ENCODE measurements at regions not wholly inside any gene's neighbourhood (a gene's known extent, or its start where the extent isn't known, plus 50 kb on each side); places are given as distances from the start of the nearest gene placed in this dataset.

DNA sequence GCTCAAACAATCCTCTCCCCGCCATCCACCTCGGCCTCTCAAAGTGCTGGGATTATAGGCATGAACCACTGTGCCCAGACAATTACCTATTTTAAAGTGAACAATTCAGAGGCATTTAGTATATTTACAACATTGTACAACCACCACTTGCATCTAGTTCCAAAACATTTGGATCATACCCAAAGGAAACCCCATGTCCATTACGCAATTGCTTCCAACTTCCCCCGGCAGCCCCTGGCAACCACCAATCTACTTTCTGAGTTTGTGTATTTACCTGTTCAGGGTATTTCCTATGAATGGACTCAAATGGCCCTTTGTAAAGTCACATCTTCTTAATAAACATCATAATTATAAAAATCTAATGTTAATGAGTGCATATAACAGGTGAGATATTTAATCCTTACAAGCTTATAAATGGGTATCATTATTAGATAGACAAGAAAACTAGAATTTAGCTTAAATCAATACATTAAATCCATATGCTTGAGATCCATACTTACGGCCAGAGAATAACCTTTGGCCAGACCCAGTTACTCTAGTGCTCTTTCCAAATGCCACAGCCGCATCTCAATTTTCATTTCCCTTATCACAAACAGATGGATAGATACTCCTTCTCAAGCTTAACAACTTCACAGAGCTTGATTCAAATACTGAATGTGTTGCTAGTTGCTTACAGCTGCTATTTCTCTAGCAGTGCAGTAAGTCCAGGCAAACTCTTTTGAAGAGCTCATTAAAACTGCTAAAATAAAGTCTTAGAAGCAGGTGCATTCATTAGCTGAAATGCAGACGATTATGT lies 133.4 kb upstream of the MKLN1 start:
- DNase-seq, result no peak

DNA sequence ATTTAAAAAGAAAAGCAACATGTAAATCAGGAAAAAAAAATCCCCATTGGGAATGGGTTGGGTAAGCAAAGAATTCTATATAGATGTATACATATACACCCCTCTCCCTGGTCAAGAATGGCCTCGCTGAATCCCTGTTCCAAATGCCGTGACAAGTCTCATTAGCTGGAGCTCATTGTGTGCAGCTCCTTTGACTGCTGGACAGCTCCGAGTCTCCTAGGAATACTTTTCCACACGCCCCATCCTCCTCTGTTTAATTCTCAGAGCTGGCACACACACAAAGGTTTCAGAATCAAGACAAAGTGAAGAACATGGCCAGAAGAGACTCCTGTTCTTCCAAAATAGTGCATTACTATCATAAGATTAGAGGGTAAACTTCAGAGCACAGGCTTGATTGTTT lies 130.9 kb upstream of the MKLN1 start:
- DNase-seq, result no peak

DNA sequence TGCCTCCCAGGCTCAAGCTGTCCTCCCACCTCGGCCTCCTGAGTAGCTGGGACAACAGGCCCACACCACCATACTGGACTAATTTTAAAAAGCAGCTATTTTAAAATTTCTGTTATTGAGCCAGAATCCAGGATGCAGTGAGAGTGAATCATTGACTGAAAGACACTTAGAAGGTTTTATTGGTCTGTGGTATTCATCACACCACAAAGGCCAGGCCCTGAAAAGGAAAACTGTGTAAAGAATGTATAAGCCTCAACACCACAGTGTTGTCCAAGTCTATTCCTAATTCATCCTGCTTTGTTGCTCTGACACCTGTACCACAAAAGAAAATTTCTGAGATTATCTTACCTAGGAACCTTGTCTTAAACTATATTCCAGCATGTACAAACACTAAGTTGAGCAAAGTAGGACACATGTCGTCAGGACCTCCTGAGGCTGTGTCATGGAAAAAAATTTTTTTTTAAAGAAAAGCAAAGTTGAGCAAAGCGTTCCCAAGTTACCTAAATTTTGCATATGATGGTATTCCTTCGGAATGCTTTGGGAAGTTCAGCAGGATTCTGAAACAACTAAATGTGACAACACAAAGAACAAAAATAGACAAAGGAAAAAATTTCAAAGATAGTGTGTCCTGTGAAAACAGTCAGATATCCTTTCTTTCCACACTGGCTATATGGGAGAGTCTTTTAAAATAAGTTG lies 129.6 kb upstream of the MKLN1 start:
- DNase-seq, result no peak

DNA sequence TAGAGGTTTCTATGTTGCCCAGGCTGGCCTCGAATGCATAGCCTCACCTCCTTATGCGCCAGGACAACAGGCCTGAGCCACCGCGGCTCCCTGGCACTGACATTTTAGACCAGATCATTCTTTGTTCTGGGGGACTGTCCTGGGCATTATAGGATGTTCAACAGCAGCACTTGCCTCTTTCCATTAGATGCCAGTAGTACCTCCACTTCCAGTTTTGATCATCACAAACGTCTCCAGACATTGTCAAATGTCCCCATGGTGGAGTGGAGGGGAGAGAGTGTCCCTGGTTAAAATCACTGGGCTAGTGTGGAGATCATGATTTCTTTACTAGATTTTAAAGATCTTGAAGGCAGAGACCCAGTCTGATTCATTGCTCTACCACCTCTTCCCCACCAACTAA lies 125.2 kb upstream of the MKLN1 start:
- DNase-seq, result no peak

DNA sequence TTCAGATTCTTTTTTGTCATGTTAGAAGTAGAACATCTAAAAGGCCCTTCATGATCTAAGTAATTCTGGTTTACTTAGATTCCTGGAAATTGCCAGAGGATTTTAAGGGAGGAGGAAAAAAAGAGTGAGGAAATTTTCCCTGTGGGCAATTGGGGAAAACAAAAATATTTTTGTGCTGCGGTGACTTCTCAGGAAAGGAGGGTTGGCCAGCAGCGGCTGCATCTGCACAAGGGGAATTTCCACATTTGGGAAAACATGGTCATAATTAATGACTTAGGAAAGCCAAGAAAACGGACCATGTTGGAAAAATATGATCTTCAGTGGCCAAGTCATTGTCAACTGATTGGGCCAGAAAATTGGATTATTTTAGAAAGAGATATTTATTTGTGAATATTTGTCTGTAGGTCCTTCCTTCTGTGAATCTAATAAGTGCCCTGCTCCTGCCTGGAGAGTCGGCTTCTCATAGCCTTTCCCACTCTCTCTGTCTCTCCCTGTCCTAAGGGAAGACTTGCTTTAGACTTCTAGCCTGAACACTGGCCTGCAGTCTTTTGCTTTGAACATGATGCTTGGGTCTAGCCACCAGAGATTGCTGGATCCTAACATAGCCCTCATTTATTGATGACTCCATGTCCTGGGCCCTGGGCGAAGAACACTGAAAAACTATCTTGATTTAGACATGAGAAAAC lies 124.2 kb upstream of the MKLN1 start:
- DNase-seq, result no peak

- no peak for DNase-seq
These were observed 118.9 kb upstream of the MKLN1 start for GRCh38 chr7:131208777-131209176.

GRCh38 chr7:131210618-131211017 lies 117.1 kb upstream of the MKLN1 start:
- DNase-seq, result no peak

GRCh38 chr7:131211500-131211899 lies 116.2 kb upstream of the MKLN1 start:
- DNase-seq, result no peak

GRCh38 chr7:131212114-131212513 lies 115.6 kb upstream of the MKLN1 start:
- no peak for DNase-seq

DNA sequence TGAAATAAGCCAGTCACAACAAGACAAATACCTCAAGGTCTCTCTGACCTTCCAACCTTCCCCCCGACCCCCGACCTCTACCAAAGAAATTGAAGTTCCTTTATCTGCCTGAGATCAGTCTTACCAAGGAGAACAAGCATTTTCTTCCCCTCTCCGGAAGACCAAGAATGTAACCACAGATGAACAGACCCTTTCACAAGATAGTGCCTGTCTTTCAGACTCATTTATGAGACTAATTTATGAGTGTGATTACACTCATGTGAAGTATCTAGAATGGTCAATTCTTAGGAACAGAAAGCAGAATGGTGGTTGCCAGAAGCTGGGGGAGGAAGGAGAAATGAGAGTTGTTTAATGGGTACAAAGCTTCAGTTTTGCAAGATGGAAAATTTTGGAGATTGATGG lies 108.9 kb upstream of the MKLN1 start:
- DNase-seq, result no peak

DNA sequence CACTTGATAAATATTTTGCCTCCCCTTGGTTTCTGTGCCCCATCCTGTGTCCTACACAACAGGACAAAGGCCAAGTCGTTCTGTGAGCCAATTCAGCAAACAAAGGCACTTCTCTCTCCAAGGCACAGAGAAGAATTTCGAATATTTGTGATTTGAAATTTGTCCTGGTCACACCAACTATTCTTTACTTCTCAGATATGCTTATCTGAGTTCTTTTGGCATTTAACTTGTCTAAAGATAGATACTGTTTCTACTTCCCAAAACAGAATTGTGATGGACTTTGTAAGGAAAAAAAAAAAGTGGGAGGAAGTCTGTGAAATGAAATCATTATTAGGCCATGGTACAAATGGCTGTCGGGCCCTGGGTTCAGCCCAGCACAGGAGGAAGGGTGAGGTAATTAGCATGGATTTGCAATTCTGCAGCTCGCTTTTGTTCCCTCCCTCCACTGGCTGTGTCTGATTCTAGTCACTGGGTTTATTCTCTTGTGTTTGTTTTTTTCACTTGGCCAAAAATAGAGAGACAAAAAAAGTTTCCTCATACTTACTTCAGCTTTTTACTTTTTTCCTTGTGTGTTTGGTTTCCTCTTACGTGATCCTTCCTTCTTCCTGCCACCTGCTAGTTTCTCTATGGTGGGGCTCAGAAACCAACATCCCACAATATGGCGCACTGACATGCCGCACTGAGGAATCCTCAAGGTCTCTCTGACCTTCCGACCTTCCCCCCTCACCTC lies 108.2 kb upstream of the MKLN1 start:
- no peak for DNase-seq

- no peak for DNase-seq
These were observed 106.6 kb upstream of the MKLN1 start for GRCh38 chr7:131221061-131221460.

GRCh38 chr7:131222171-131222570 lies 105.5 kb upstream of the MKLN1 start:
- no peak for DNase-seq

DNA sequence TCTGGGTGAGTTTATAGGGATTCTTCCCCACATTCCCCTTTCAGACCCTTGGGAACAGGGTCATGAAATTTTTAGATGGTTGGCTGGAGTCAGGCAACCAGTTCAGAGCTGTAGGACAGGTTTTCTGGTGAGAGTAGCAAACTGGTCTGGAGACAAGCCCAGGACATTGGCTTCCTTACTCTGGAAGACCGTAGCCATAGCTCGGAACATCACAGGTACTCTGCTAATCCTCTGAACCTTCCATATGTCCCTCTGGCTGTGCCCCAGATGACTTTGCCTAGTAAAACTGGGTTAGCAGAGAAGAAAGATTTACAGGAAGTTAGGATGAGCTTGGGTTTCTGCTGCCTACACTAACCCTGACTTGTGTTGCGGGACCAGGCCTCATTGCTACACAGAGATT lies 104.5 kb upstream of the MKLN1 start:
- no peak for DNase-seq

DNA sequence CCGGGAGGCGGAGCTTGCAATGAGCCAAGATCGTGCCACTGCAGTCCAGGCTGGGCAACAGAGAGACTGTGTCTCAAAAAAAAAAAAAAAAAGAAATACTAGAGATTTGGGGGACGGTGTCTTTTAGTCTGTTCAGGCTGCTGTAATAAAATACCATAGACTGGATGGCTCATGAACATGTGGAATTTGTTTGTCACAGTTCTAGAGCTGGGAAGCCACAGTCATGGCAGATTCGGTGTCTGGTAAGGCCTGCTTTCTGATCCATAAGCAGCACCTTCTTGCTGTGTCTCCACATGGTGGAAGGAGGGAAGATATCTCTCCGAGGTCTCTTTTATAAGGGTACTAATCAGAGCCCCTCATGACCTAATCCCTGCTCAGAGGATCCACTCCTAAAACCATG lies 102.7 kb upstream of the MKLN1 start:
- no peak for DNase-seq

GRCh38 chr7:131225619-131226513 lies 101.8 kb upstream of the MKLN1 start:
- no peak for DNase-seq

- DNase-seq, result no peak
These were observed 101.2 kb upstream of the MKLN1 start for GRCh38 chr7:131226514-131226865.

DNA sequence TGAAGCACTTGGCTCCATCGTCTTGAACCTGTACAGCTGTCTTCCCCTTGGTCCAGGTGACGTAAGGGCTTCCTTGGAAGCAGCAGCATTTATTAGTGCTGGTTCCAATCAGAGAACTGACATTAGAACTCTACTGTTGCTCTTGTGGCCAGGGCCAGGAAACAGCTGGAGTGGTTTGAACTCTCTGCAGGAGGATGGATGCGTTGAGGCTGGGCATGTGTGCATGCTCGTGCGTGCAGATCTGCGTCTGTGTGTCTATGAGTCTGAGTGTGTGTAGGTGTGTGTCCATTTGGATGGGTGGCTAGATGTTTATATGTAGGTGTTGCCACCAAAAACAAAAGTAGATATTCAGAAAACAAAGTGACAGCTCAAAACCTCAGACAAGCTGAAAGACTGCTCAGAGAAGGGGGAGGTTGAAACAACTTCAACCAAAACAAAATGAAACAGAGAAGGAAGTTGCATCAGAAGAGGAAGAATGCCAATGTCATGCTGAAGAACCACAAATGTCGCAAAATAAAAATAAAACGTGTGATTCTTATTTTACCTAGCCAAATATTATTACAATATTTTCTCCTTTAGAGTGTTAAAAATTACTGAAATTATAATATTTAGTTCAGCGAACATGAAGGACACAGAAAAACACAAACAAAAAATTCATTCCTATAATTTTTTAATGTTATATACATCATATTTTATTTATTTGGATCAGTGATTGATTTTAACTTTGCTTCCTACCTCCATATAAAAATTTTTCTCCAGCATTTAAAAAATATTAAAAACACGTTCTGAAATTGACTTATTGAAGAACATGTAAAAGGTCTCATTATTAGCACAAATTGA lies 96.1 kb upstream of the MKLN1 start:
- DNase-seq, result peak; percentile 54

DNA sequence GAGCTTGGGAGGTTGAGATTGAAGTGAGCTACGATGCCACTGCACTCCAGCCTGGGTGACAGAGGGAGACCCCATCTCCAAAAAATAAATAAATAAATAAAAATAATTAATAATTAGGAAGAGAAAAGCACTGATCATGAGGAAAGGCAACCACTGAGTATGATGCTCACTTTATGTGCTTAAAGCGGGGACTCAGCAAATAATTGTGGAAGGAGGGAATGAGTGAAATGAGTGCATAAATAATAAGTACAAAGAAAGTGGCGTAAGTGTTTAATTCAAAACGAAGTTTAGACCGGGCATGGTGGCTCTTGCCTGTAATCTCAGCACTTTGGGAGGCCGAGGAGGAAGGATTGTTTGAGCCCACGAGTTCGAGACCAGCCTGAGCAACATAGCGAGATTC lies 94.9 kb upstream of the MKLN1 start:
- no peak for DNase-seq

GRCh38 chr7:131233193-131233592 lies 94.5 kb upstream of the MKLN1 start:
- no peak for DNase-seq

DNA sequence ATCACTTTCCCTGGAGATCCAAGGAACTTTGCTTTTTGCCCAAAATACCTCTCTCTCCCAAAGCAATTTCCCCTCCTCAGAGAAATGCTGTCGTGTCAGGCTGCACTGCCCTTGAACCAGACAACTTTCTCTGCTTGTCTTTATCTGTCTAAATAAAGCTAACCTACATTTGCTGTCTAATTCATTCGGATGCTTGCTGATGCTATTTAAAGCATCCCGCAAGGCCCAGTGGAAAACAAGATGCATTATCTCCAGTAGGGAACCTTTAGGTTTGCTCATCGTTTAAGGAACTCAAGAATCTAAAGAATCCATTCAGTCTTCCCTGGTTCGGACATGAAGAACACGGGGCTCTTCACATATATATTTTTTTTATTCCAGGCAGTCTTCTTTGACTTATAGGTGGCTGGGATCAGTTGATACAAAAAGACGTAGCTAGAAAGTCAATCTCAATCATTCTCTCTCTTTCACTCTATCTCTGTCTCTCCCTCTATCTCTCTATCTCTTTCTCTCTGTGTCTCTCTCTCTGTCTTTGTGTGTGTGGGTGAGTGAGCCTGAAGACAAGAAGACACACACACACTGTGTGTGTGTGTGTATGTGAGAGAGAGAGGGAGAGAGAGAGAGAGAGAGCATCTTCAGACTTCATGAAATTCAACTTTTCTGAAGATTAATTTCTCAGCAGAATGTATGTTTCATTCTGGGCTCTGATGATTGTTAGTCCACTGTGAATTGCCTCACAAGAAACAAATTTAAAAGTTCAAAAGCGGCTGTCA lies 92.8 kb upstream of the MKLN1 start:
- no peak for DNase-seq
